ENCODE measurements at regions not wholly inside any gene's neighbourhood (a gene's known extent, or its start where the extent isn't known, plus 50 kb on each side); places are given as distances from the start of the nearest gene placed in this dataset.

GRCh38 chr1:182121787-182122186 is 60.3 kb upstream of the ZNF648 start:
- peaks cover 3% of the 10 kb centered on the region for H3K27me3 Mint-ChIP-seq (ENCODE audit: low read depth)
- H3K4me1 Mint-ChIP-seq (ENCODE audit: low read depth): no peaks in the 10 kb centered on the region
- DNase-seq (no peak), ATAC-seq (no peak)
- H3K36me3 Mint-ChIP-seq (ENCODE audit: insufficient read depth): no peaks in the 10 kb centered on the region
- H3K4me3 Mint-ChIP-seq: no peak overlapping the region
- H3K9me3 Mint-ChIP-seq: no peaks in the 10 kb centered on the region

GRCh38 chr1:182120411-182121258 is 59.1 kb upstream of the ZNF648 start:
- H3K9me3 Mint-ChIP-seq: no peaks in the 10 kb centered on the region
- ATAC-seq (no peak), DNase-seq (no peak)
- no peaks in the 10 kb centered on the region for H3K36me3 Mint-ChIP-seq (ENCODE audit: insufficient read depth)
- H3K27me3 Mint-ChIP-seq (ENCODE audit: low read depth): peaks cover 3% of the 10 kb centered on the region
- no peak overlapping the region for H3K4me3 Mint-ChIP-seq
- no peaks in the 10 kb centered on the region for H3K4me1 Mint-ChIP-seq (ENCODE audit: low read depth)

DNA sequence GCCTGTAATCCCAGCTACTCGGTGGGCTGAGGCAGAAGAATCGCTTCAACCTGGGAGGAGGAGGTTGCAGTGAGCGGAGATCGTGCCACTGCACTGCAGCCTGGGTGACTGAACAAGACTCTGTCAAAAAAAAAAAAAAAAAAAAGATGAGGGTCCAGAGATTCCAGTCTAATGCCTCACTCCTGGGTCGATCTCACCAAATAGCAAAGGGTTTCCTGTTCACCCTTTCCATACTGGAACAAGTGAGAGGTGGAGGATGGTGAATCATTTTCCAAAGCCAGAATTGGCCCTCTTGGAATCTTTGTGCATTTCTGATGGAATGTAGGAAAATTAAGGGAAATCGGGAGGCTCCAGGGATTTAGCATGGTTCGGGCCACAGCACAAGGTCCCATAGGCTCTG is 58.1 kb upstream of the ZNF648 start:
- Mint-ChIP-seq H3K4me3 (no peak overlapping the region), H3K36me3 (ENCODE audit: insufficient read depth) (no peaks in the 10 kb centered on the region), H3K4me1 (ENCODE audit: low read depth) (no peaks in the 10 kb centered on the region), H3K27me3 (ENCODE audit: low read depth) (peaks cover 6% of the 10 kb centered on the region), H3K9me3 (no peaks in the 10 kb centered on the region)
- ATAC-seq (no peak), DNase-seq (no peak)

DNA sequence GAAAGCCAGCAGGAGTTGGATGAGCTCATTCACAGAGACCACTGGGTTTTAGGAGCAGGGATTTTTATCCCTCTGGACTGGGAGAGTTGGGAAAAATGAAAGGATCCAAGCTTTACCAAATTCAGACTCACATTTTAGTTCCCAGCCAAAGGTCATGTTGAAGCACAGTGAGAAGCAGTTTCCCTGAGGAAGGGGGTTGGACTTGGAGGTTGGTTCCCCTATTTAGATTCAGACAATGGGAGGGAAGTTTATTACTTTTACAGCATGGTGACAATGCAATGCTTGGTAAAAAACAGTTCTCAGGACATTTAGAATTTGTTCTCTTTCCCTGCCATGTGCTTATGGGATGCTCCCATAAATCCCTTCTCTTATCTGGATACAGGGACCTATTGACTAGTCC is 57.3 kb upstream of the ZNF648 start:
- no peaks in the 10 kb centered on the region for H3K36me3 Mint-ChIP-seq (ENCODE audit: insufficient read depth)
- H3K4me1 Mint-ChIP-seq (ENCODE audit: low read depth): peaks cover 2% of the 10 kb centered on the region
- H3K27me3 Mint-ChIP-seq (ENCODE audit: low read depth): peaks cover 6% of the 10 kb centered on the region
- ATAC-seq (no peak), DNase-seq (no peak)
- H3K4me3 Mint-ChIP-seq: no peak overlapping the region
- H3K9me3 Mint-ChIP-seq: no peaks in the 10 kb centered on the region

- Mint-ChIP-seq H3K4me1 (ENCODE audit: low read depth) (peaks cover 2% of the 10 kb centered on the region), H3K4me3 (no peak overlapping the region), H3K27me3 (ENCODE audit: low read depth) (peaks cover 16% of the 10 kb centered on the region), H3K36me3 (ENCODE audit: insufficient read depth) (no peaks in the 10 kb centered on the region), H3K9me3 (no peaks in the 10 kb centered on the region)
- ATAC-seq (no peak), DNase-seq (no peak)
These were observed 53.1 kb upstream of the ZNF648 start for GRCh38 chr1:182114627-182115023.

- H3K4me1 Mint-ChIP-seq (ENCODE audit: low read depth): peaks cover 2% of the 10 kb centered on the region
- H3K9me3 Mint-ChIP-seq: no peaks in the 10 kb centered on the region
- no peaks in the 10 kb centered on the region for H3K36me3 Mint-ChIP-seq (ENCODE audit: insufficient read depth)
- DNase-seq: no peak
- no peak overlapping the region for H3K4me3 Mint-ChIP-seq
- ATAC-seq: no peak
- peaks cover 16% of the 10 kb centered on the region for H3K27me3 Mint-ChIP-seq (ENCODE audit: low read depth)
These were observed 52.5 kb upstream of the ZNF648 start for GRCh38 chr1:182113879-182114626.

GRCh38 chr1:182111496-182111895 is 50.0 kb upstream of the ZNF648 start:
- Mint-ChIP-seq H3K9me3 (peaks cover 8% of the 10 kb centered on the region), H3K27me3 (ENCODE audit: low read depth) (peaks cover 16% of the 10 kb centered on the region), H3K4me3 (no peak overlapping the region), H3K36me3 (ENCODE audit: insufficient read depth) (no peaks in the 10 kb centered on the region), H3K4me1 (ENCODE audit: low read depth) (peaks cover 2% of the 10 kb centered on the region)
- ATAC-seq (no peak), DNase-seq (no peak)
